ENCODE measurements at regions not wholly inside any gene's neighbourhood (a gene's known extent, or its start where the extent isn't known, plus 50 kb on each side); places are given as distances from the start of the nearest gene placed in this dataset.

- Mint-ChIP-seq H3K9me3 (ENCODE audit: unreplicated experiment) (no peaks in the 10 kb centered on the region), H3K36me3 (ENCODE audit: low read depth, unreplicated experiment) (no peaks in the 10 kb centered on the region), H3K27ac (ENCODE audit: unreplicated experiment) (no peak overlapping the region), H3K4me3 (ENCODE audit: unreplicated experiment) (no peak overlapping the region), H3K4me1 (ENCODE audit: unreplicated experiment) (peaks cover 29% of the 10 kb centered on the region), H3K27me3 (ENCODE audit: unreplicated experiment) (peaks cover 1% of the 10 kb centered on the region)
- no peak for DNase-seq (ENCODE audit: low spot score)
- no peak for TF ChIP-seq CTCF (IDR thresholded peaks at IDR 0.05; ENCODE audit: unreplicated experiment)
Observed at GRCh38 chr5:68421485-68422220, 206.1 kb downstream of the PIK3R1 start.

GRCh38 chr5:68423154-68423811 lies 207.7 kb downstream of the PIK3R1 start:
- no peak for DNase-seq (ENCODE audit: low spot score)
- H3K4me1 Mint-ChIP-seq (ENCODE audit: unreplicated experiment) = peaks cover 29% of the 10 kb centered on the region
- TF ChIP-seq CTCF (IDR thresholded peaks at IDR 0.05; ENCODE audit: unreplicated experiment) = no peak
- H3K4me3 Mint-ChIP-seq (ENCODE audit: unreplicated experiment) = no peak overlapping the region
- no peak overlapping the region for H3K27ac Mint-ChIP-seq (ENCODE audit: unreplicated experiment)
- H3K27me3 Mint-ChIP-seq (ENCODE audit: unreplicated experiment) = peaks cover 1% of the 10 kb centered on the region
- no peaks in the 10 kb centered on the region for H3K9me3 Mint-ChIP-seq (ENCODE audit: unreplicated experiment)
- H3K36me3 Mint-ChIP-seq (ENCODE audit: low read depth, unreplicated experiment) = no peaks in the 10 kb centered on the region

GRCh38 chr5:68424799-68425537 lies 209.4 kb downstream of the PIK3R1 start:
- Mint-ChIP-seq H3K27ac (ENCODE audit: unreplicated experiment) (no peak overlapping the region), H3K4me3 (ENCODE audit: unreplicated experiment) (no peak overlapping the region), H3K4me1 (ENCODE audit: unreplicated experiment) (peaks cover 24% of the 10 kb centered on the region), H3K9me3 (ENCODE audit: unreplicated experiment) (no peaks in the 10 kb centered on the region), H3K36me3 (ENCODE audit: low read depth, unreplicated experiment) (no peaks in the 10 kb centered on the region), H3K27me3 (ENCODE audit: unreplicated experiment) (peaks cover 1% of the 10 kb centered on the region)
- no peak for TF ChIP-seq CTCF (IDR thresholded peaks at IDR 0.05; ENCODE audit: unreplicated experiment)
- no peak for DNase-seq (ENCODE audit: low spot score)

GRCh38 chr5:68426586-68426985 lies 211.0 kb downstream of the PIK3R1 start:
- H3K27me3 Mint-ChIP-seq (ENCODE audit: unreplicated experiment) = peaks cover 1% of the 10 kb centered on the region
- no peaks in the 10 kb centered on the region for H3K9me3 Mint-ChIP-seq (ENCODE audit: unreplicated experiment)
- H3K27ac Mint-ChIP-seq (ENCODE audit: unreplicated experiment) = no peak overlapping the region
- no peak overlapping the region for H3K4me3 Mint-ChIP-seq (ENCODE audit: unreplicated experiment)
- no peak for DNase-seq (ENCODE audit: low spot score)
- H3K36me3 Mint-ChIP-seq (ENCODE audit: low read depth, unreplicated experiment) = no peaks in the 10 kb centered on the region
- peaks cover 15% of the 10 kb centered on the region for H3K4me1 Mint-ChIP-seq (ENCODE audit: unreplicated experiment)
- TF ChIP-seq CTCF (IDR thresholded peaks at IDR 0.05; ENCODE audit: unreplicated experiment) = no peak
